Spleen (tissue), 7 donors: ENCODE measurements at regions not wholly inside any gene's neighbourhood (a gene's known extent, or its start where the extent isn't known, plus 50 kb on each side); places are given as distances from the start of the nearest gene placed in this dataset.

Source experiments
- POLR2A ChIP-seq, 3 donors: fragments of 450-650 bp; IDR thresholded peaks; one replicate each; pipeline ENCODE4 v1.5.1; 2017; ENCODE audit warnings: antibody characterized with exemption in 3 of 3, mild to moderate bottlenecking in 1 of 3
- TF ChIP-seq, protein P1 (sequence below), 11 experiments: fragments of 200-600 bp in 7 of 11; fragments of 450-650 bp in 4 of 11; sonication (generic) in 4 of 11; IDR thresholded peaks in 8 of 11; conservative IDR thresholded peaks in 3 of 11; 1 replicate in 7 of 11; 2 replicates in 4 of 11; pipeline versions ENCODE4 v1.4.0 to v1.8.0; 2016 to 2021; ENCODE audit warnings: antibody characterized with exemption in 11 of 11, inconsistent platforms in 4 of 11, mild to moderate bottlenecking in 1 of 11
- donor health status: DM: no; HTN: no; CAD: no; lungs with moderate emphysema.
- donor health status: DM: no; HTN: no; CAD: no.
- donor health status: DM: no; HTN: no; CAD: no.

DNA sequence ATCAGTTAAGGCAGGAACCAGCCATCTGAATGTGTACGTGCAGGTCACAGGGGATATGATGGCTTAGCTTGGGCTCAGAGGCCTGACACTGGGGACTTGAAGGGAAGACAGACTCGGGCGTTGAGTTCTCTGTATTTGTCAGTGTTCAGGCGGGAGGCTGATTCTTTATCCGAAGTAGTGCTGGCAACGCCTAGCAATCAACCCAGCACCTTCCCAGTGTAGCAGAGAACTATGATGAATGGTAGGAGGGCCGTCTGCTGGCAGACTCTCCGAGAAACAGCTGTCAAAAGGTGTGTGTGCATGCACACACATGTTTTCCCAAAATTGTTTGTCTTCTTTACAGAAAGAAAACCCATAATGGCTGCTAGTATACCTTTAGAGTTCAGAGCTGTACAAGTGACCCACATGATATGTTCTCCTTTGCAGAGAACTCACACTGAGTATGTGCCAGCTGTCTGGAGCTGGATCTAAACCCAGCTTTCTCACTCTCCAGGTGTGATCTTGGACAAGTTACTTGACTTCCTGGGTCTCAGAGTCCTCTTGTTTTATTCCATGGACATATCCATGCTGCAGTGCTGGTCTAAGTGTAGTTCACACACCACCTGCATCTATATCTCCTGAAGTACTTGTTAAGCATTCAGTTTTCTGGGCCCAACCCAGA, 74.5 kb upstream of the LARS2 start:
- no peak for TF ChIP-seq POLR2A (IDR thresholded peaks at IDR 0.05)
- TF ChIP-seq, protein P1, sequence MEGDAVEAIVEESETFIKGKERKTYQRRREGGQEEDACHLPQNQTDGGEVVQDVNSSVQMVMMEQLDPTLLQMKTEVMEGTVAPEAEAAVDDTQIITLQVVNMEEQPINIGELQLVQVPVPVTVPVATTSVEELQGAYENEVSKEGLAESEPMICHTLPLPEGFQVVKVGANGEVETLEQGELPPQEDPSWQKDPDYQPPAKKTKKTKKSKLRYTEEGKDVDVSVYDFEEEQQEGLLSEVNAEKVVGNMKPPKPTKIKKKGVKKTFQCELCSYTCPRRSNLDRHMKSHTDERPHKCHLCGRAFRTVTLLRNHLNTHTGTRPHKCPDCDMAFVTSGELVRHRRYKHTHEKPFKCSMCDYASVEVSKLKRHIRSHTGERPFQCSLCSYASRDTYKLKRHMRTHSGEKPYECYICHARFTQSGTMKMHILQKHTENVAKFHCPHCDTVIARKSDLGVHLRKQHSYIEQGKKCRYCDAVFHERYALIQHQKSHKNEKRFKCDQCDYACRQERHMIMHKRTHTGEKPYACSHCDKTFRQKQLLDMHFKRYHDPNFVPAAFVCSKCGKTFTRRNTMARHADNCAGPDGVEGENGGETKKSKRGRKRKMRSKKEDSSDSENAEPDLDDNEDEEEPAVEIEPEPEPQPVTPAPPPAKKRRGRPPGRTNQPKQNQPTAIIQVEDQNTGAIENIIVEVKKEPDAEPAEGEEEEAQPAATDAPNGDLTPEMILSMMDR (IDR thresholded peaks at IDR 0.05 in 8 of 11, conservative IDR thresholded peaks at IDR 0.05 in 3 of 11), result no peak
